Central memory CD4-positive, alpha-beta T cell (primary cell): ENCODE measurements at regions not wholly inside any gene's neighbourhood (a gene's known extent, or its start where the extent isn't known, plus 50 kb on each side); places are given as distances from the start of the nearest gene placed in this dataset.
A peak's percentile ranks its signal among the peaks of the same experiment; 100 is the strongest.
"Not testable (repeated sequence)": the region's sequence is repeated elsewhere in the genome, so short reads cannot be mapped to it uniquely, and the experiment has no call there.

Experiments
- DNase-seq: peaks from one replicate; pipeline ENCODE4 v3.0.0; 2022

GRCh38 chr15:79540551-79540950 is 108.4 kb downstream of the MINAR1 start:
- no peak for DNase-seq

- DNase-seq, result no peak
Observed at GRCh38 chr15:79541196-79541595, 109.1 kb downstream of the MINAR1 start.

GRCh38 chr15:79543097-79543496 is 111.0 kb downstream of the MINAR1 start:
- no peak for DNase-seq

GRCh38 chr15:79549196-79549595 is 117.1 kb downstream of the MINAR1 start:
- no peak for DNase-seq

GRCh38 chr15:79560384-79560783 is 128.2 kb downstream of the MINAR1 start:
- DNase-seq, result no peak

- no peak for DNase-seq
Observed at GRCh38 chr15:79561982-79562381, 129.8 kb downstream of the MINAR1 start.

- no peak for DNase-seq
Observed at GRCh38 chr15:79562403-79562815, 130.3 kb downstream of the MINAR1 start.

- no peak for DNase-seq
Observed at GRCh38 chr15:79562899-79563298, 130.8 kb downstream of the MINAR1 start.

GRCh38 chr15:79570004-79570403 is 137.9 kb downstream of the MINAR1 start:
- DNase-seq, result no peak

GRCh38 chr15:79572691-79573404 is 140.7 kb downstream of the MINAR1 start:
- DNase-seq, result no peak

- not testable (repeated sequence) for DNase-seq
Observed at GRCh38 chr15:79574431-79575273, 142.5 kb downstream of the MINAR1 start.

GRCh38 chr15:79582650-79583049 is 150.5 kb downstream of the MINAR1 start:
- no peak for DNase-seq

- no peak for DNase-seq
Observed at GRCh38 chr15:79592126-79592525, 160.0 kb downstream of the MINAR1 start.

GRCh38 chr15:79593119-79593869 is 161.2 kb downstream of the MINAR1 start:
- DNase-seq, result no peak

- no peak for DNase-seq
Observed at GRCh38 chr15:79595306-79595705, 163.2 kb downstream of the MINAR1 start.

- DNase-seq, result peak; percentile 8
Observed at GRCh38 chr15:79595995-79596622, 164.0 kb downstream of the MINAR1 start.

- DNase-seq, result no peak
Observed at GRCh38 chr15:79598639-79599038, 166.5 kb downstream of the MINAR1 start.

- no peak for DNase-seq
Observed at GRCh38 chr15:79601405-79602086, 169.4 kb downstream of the MINAR1 start.

GRCh38 chr15:79602180-79602579 is 170.0 kb downstream of the MINAR1 start:
- no peak for DNase-seq

GRCh38 chr15:79602731-79603130 is 170.6 kb downstream of the MINAR1 start:
- no peak for DNase-seq

GRCh38 chr15:79606831-79607355 is 174.8 kb downstream of the MINAR1 start:
- DNase-seq, result no peak
